HepG2 (cell line): ENCODE measurements at regions not wholly inside any gene's neighbourhood (a gene's known extent, or its start where the extent isn't known, plus 50 kb on each side); places are given as distances from the start of the nearest gene placed in this dataset.

Source experiments
- HOXD1 ChIP-seq: sonication (generic); formaldehyde crosslinking; IDR thresholded peaks from 2 replicates; pipeline ENCODE4 v1.5.0; 2020; ENCODE audit warnings: missing genetic modification reagents
- PHF5A ChIP-seq: IDR thresholded peaks from one replicate; pipeline ENCODE4 v1.6.1; 2018; ENCODE audit warnings: low read depth, missing genetic modification reagents; ENCODE audit not compliant: unreplicated experiment
- THAP7 ChIP-seq: sonication (generic); formaldehyde crosslinking; IDR thresholded peaks from 2 replicates; pipeline ENCODE4 v1.8.1; 2023; ENCODE audit warnings: mild to moderate bottlenecking, missing genetic modification reagents
- ZNF280D ChIP-seq: sonication (generic); formaldehyde crosslinking; IDR thresholded peaks from 2 replicates; pipeline ENCODE4 v1.5.1; 2020; ENCODE audit warnings: mild to moderate bottlenecking, missing genetic modification reagents
- ZNF318 ChIP-seq: sonication (generic); formaldehyde crosslinking; IDR thresholded peaks from 2 replicates; pipeline ENCODE4 v1.4.0; 2020; ENCODE audit warnings: mild to moderate bottlenecking, missing genetic modification reagents

- TF ChIP-seq ZNF280D (CRISPR knock-in tag): no peak
- no peak for TF ChIP-seq PHF5A (CRISPR knock-in tag)
- TF ChIP-seq ZNF318: no peak
- TF ChIP-seq THAP7 (CRISPR knock-in tag): no peak
- TF ChIP-seq HOXD1 (CRISPR knock-in tag): no peak
- TF ChIP-seq, all 625 proteins: peak for 0
Observed at GRCh38 chr7:94237417-94237816, 157.3 kb upstream of the COL1A2 start (continued).
